Epidermal melanocyte (primary cell): ENCODE measurements at regions not wholly inside any gene's neighbourhood (a gene's known extent, or its start where the extent isn't known, plus 50 kb on each side); places are given as distances from the start of the nearest gene placed in this dataset.
A peak's percentile ranks its signal among the peaks of the same experiment; 100 is the strongest.
"Not testable (repeated sequence)": the region's sequence is repeated elsewhere in the genome, so short reads cannot be mapped to it uniquely, and the experiment has no call there.

Source experiments
- DNase-seq: peaks from one replicate; pipeline ENCODE4 v3.0.0; 2011; ENCODE audit warnings: low spot score; ENCODE audit not compliant: insufficient read length

DNA sequence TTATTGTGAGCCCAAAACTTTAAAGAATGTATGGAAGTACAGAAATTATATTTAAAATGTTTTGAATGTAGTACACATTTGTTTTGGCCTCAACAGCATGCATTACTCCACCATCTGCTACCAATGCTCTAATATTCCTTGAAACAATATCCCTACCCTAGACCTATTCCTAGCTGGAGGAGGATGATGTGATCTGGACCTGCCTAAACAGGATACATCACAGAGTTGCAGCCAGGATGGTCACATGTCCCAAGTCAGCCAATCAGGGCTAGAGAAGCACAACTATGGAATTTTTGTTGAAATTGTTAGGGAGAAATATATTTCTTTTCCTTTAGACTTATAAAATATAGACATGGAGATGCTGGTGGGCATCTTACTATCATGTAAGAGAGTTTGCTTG is 623.3 kb upstream of the NR5A2 start:
- DNase-seq, result no peak

- DNase-seq, result no peak
Observed at GRCh38 chr1:199404976-199405375, 622.5 kb upstream of the NR5A2 start.

- no peak for DNase-seq
Observed at GRCh38 chr1:199405634-199406196, 621.8 kb upstream of the NR5A2 start.

DNA sequence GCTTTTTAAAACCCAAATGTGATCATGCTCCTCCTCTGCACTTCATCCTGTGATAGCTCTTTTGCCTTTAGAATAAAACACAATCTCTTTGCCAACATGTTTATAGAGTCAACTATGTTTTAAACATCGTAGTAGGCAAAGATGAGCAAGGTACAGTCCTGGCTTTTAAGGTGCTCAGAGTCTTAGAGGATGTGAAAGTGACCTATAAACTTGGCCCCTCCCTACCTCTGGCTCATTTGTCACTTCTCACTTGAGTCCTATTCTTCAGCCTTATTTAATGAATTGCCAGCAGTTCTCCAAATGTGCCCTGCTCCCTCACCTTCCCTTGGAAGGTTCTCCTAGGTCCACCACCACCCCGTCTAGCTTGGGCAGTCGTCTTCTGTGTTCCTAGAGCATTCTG is 617.0 kb upstream of the NR5A2 start:
- DNase-seq, result no peak

GRCh38 chr1:199411506-199411905 is 616.0 kb upstream of the NR5A2 start:
- DNase-seq, result no peak

GRCh38 chr1:199422206-199422605 is 605.3 kb upstream of the NR5A2 start:
- DNase-seq, result peak; percentile 21

DNA sequence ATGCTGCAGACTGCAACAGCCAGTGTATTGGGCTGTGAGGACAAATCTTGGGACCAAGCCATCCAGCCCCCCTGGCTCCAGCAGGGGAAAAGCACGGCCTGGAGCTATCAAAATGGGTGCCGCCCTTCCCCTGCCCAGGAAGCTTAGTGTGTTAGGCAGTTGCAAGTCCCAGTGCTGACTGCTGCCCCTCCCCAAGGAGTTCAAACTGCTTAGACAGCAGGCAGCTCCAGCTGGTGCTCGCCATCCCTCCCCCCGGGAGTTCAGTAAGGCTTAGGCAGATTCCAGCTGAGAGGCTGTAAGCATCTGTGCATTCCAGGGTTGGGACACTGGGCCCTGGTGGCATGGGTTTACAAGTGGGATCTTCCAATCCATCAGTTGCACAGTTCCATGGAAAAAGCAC is 579.6 kb upstream of the NR5A2 start:
- DNase-seq, result no peak

- DNase-seq, result no peak
Observed at GRCh38 chr1:199448646-199449045, 578.9 kb upstream of the NR5A2 start.

GRCh38 chr1:199449221-199449620 is 578.3 kb upstream of the NR5A2 start:
- DNase-seq, result no peak

- DNase-seq, result no peak
Observed at GRCh38 chr1:199449681-199450080, 577.8 kb upstream of the NR5A2 start.

- DNase-seq, result no peak
Observed at GRCh38 chr1:199452627-199453026, 574.9 kb upstream of the NR5A2 start.

DNA sequence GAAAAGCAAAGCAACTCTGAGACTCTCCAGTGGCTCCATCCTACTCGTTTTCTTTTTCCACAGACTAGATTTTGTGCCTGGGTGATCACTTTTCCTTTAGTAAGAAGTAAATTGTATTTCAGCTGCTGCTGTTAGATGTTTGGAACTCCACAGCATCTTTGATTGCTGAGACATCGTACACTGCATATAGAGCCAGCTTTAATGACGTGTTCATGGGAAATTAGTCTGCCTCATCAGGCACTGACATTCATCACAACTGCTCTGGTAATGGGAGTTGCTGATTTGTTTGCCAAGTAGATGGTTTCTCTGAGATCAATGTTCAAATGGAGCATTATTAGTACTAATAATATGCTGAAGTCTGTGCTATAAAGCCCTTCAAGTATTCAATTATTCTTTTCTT is 573.8 kb upstream of the NR5A2 start:
- no peak for DNase-seq

- DNase-seq, result no peak
Observed at GRCh38 chr1:199460933-199461332, 566.6 kb upstream of the NR5A2 start.

GRCh38 chr1:199463521-199464127 is 563.9 kb upstream of the NR5A2 start:
- no peak for DNase-seq

GRCh38 chr1:199466961-199467360 is 560.5 kb upstream of the NR5A2 start:
- DNase-seq, result no peak

DNA sequence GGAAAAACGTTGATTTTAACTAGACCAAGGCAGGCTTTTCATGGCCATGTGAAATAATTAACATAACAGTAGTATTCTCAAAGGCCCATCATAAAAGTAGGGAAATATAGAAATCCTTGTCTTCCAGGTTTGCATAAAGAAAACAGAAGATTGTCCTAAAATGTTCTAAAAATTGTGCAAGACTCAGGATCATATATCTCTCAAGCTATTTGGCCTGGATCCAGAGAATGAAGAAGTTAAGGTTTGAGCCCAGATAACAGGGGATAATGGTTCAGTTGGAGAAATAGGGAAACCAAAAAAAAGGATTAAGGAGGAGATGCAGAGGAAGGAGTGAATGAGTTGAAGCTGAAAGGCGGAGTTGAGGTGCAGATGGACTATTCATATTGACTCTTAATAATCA is 555.5 kb upstream of the NR5A2 start:
- DNase-seq, result no peak

DNA sequence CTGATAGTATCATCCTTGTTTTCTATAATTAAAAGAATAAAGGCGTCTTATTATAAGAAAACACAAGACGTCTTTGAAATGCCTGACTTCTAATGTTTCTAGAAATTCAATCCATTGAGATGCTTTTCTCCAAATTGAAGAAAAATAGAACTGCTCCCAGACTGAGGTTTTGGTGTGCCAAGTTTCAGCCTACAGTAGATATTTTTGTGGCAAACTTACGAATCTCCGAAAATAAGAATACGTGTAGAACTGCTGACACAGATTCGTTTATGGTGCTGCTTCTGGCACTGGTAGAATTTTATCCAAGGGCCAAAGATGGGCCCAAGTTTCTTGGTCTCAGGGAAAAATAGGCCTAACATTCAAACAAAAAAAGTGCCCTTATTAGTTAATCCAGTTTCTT is 554.5 kb upstream of the NR5A2 start:
- DNase-seq, result no peak

GRCh38 chr1:199474738-199475137 is 552.8 kb upstream of the NR5A2 start:
- DNase-seq, result no peak

DNA sequence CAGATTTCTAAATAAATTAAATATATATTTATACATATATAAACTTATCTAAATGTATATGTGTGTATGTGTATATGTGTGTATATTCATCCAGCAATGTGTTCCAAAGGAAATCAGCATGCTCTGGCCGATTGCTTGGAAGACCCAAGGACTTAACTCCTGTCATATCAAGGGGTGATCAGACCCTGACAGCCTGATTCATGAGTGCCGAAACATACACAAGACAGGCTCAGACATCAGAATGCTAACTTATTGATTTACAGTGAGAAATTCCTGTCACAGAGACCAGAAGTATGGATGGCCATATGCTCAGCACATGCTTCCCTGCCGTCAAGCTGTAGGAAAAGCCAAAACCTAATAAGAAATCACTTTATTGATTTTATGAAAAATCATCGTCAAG is 545.1 kb upstream of the NR5A2 start:
- no peak for DNase-seq

DNA sequence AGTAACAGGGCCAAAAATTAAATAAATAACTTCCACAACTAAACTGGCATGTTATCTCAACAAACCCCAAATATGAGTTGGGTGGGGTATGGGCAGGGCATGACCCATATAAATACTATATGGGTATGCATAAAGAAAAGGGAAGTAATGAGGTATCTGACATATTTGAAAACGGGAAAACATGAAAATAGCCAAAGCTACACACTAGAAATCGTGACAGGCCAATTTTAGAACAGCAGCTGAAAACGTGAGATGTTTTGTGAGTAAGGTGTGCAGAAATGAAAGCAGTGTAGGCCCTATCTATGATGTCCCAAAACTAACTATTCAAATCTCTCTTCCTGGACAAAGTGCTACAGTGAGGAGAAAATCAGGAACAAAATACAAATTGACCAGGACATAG is 537.9 kb upstream of the NR5A2 start:
- no peak for DNase-seq

DNA sequence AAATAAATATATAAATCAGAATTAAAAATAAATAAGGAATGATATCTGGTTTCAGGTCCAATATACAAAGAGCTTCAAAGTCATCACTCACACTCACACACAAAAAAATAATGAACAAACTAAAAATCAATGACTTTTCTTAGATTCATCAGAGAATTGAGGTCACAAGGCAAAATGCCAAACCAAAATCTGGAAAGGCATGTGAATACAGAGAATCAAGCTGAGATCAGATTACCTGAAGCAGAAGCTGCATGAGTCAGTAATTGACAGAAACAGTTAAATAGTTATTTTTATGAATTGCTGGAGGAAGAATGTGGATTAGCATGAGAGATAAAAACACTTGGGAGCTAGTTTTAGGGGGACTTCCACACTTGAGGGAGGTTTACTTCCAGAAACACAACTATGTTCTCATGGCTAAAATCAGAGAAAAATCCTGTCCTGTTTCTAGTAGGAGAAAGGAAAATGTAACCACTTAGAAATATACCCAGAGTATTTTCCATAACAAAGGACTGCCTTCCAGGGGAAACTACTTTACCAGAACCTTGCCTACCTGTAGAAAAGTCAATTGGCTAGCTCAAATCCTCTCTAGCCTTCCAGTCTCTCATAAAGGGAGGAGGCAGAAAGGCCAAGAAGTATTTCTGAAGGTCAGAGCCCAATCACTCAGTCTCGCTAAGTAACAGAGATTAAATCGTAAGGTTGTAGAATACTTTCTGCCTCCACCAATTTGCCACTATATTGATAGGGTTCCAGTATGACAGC is 536.6 kb upstream of the NR5A2 start:
- no peak for DNase-seq

DNA sequence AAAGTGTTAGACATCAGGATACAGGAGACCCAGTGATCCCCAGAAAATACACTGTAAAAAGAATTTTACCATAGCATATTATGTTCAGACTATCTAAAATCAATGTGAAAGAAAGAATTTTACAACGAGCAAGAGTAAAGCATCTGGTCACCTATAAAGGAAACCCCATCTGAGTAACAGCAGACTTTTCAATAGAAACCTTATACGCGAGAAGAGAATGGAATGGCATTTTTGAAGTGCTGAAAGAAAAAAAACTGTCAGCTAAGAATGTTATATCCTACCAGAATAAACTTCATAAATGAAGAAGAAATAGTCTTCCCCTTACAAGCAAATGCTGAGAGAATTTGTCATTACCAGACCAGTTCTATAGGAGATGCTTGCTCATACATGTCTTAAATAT is 532.1 kb upstream of the NR5A2 start:
- DNase-seq, result no peak

GRCh38 chr1:199498802-199499201 is 528.7 kb upstream of the NR5A2 start:
- DNase-seq, result not testable (repeated sequence)
